WTC11 (cell line): ENCODE measurements at regions not wholly inside any gene's neighbourhood (a gene's known extent, or its start where the extent isn't known, plus 50 kb on each side); places are given as distances from the start of the nearest gene placed in this dataset.

Source experiments
- CREB1 ChIP-seq: sonication (generic); formaldehyde crosslinking; IDR thresholded peaks from 2 replicates; pipeline ENCODE4 v1.8.0; 2023; ENCODE audit warnings: mild to moderate bottlenecking, missing genetic modification reagents
- NFYB ChIP-seq: sonication (generic); formaldehyde crosslinking; conservative IDR thresholded peaks from 2 replicates; pipeline ENCODE4 v1.8.0; 2022; ENCODE audit warnings: low read depth, missing genetic modification reagents
- TF ChIP-seq, protein P1 (sequence below): fragments of 200-600 bp; IDR thresholded peaks from 2 replicates; pipeline ENCODE4 v1.8.0; 2022; ENCODE audit warnings: antibody characterized with exemption
- TF ChIP-seq, protein P2 (sequence below): sonication (generic); formaldehyde crosslinking; conservative IDR thresholded peaks from 2 replicates; pipeline ENCODE4 v1.8.1; 2022; ENCODE audit warnings: mild to moderate bottlenecking, missing genetic modification reagents

DNA sequence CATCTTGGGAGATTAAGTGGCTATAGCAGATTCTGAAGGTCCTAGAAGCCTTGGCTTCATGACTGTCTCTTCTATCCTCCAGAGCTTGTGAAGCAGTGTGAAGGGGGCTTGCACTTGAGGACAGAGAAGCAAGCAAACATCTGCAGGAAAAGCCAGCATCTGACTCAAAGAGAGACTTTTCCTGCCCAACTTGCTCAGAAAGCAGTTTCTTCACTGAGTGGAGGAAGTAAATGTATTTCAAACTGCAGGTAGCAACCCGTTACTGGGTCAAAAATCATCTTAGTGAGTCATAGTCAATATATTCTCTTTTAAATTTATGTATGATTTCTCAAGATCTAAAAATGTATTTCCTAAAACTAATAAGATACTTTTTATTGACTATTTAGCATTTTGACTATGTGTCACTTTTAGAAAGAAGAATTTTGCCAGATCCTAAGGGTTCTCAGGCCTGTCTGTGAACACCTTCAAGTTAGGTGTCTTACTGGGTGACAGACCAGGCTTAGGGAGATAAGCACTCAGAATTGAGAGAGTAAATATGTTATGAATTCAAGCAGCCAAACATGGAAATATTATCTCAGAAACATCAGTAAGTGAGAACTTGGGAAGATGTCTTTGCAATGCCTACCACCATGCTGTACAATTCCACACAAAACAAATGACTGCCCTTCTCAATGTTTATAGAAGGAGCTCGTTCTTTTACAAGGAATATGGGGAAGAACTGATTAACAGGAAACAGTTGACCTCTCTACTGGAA, 72.6 kb upstream of the DMAC1 start:
- TF ChIP-seq NFYB (CRISPR knock-in tag) (no peak), CREB1 (CRISPR knock-in tag) (no peak)
- TF ChIP-seq, protein P1, sequence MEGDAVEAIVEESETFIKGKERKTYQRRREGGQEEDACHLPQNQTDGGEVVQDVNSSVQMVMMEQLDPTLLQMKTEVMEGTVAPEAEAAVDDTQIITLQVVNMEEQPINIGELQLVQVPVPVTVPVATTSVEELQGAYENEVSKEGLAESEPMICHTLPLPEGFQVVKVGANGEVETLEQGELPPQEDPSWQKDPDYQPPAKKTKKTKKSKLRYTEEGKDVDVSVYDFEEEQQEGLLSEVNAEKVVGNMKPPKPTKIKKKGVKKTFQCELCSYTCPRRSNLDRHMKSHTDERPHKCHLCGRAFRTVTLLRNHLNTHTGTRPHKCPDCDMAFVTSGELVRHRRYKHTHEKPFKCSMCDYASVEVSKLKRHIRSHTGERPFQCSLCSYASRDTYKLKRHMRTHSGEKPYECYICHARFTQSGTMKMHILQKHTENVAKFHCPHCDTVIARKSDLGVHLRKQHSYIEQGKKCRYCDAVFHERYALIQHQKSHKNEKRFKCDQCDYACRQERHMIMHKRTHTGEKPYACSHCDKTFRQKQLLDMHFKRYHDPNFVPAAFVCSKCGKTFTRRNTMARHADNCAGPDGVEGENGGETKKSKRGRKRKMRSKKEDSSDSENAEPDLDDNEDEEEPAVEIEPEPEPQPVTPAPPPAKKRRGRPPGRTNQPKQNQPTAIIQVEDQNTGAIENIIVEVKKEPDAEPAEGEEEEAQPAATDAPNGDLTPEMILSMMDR: no peak
- TF ChIP-seq, protein P2, sequence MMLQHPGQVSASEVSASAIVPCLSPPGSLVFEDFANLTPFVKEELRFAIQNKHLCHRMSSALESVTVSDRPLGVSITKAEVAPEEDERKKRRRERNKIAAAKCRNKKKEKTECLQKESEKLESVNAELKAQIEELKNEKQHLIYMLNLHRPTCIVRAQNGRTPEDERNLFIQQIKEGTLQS (CRISPR knock-in tag): no peak
